AG09319 (cell line): ENCODE measurements at regions not wholly inside any gene's neighbourhood (a gene's known extent, or its start where the extent isn't known, plus 50 kb on each side); places are given as distances from the start of the nearest gene placed in this dataset.

ENCODE experiments used
- DNase-seq: peaks from one replicate; pipeline ENCODE4 v3.0.0-alpha.2; 2010; ENCODE audit warnings: low read depth; ENCODE audit errors: extremely low read depth
- CTCF ChIP-seq: IDR thresholded peaks from 2 replicates; pipeline ENCODE4 v1.5.1; 2011; ENCODE audit warnings: low read depth, mild to moderate bottlenecking, inconsistent platforms, low read length, moderate library complexity

GRCh38 chr5:159736844-159737243 lies 179.4 kb upstream of the ADRA1B start:
- no peak for TF ChIP-seq CTCF
- no peak for DNase-seq

- TF ChIP-seq CTCF, result no peak
- DNase-seq, result no peak
Observed at GRCh38 chr5:159737263-159737662, 179.0 kb upstream of the ADRA1B start.

GRCh38 chr5:159741829-159742322 lies 174.4 kb upstream of the ADRA1B start:
- no peak for TF ChIP-seq CTCF
- no peak for DNase-seq

- TF ChIP-seq CTCF, result no peak
- no peak for DNase-seq
Observed at GRCh38 chr5:159743234-159743633, 173.0 kb upstream of the ADRA1B start.

GRCh38 chr5:159746707-159747106 lies 169.6 kb upstream of the ADRA1B start:
- no peak for TF ChIP-seq CTCF
- no peak for DNase-seq

- TF ChIP-seq CTCF, result no peak
- DNase-seq, result no peak
Observed at GRCh38 chr5:159749146-159749545, 167.1 kb upstream of the ADRA1B start.

GRCh38 chr5:159750226-159750625 lies 166.1 kb upstream of the ADRA1B start:
- no peak for TF ChIP-seq CTCF
- no peak for DNase-seq
